HG02678 (cell line): ENCODE measurements at regions not wholly inside any gene's neighbourhood (a gene's known extent, or its start where the extent isn't known, plus 50 kb on each side); places are given as distances from the start of the nearest gene placed in this dataset.

Experiments
- ATAC-seq: cut with Tn5 transposase; IDR thresholded peaks from one replicate; pipeline ENCODE4 v1.9.1; 2021; ENCODE audit warnings: mild to moderate bottlenecking, moderate library complexity; ENCODE audit not compliant: unreplicated experiment

GRCh38 chr3:161555320-161555719 lies 58.7 kb downstream of the OTOL1 start:
- ATAC-seq, result no peak

- no peak for ATAC-seq
These were observed 59.9 kb downstream of the OTOL1 start for GRCh38 chr3:161556533-161556932.

DNA sequence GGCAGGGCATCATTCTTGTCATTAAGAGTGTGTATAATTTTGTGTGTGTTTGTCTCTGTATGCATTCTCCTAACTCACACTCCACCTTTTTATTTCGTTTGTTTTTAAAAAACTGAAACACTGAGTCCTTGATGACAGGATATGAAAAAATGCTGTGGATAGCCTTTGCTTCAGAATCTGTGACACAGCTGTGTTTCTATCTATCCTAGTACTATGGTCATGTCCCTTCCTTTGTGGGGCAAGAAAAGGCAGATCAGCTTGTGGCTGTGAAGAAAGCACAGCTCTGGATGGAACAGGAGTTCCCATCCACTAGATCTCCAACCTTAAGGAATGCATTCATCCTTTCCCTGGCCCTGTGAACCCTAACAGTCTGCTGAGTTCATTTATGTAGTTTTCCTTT lies 60.3 kb downstream of the OTOL1 start:
- no peak for ATAC-seq

DNA sequence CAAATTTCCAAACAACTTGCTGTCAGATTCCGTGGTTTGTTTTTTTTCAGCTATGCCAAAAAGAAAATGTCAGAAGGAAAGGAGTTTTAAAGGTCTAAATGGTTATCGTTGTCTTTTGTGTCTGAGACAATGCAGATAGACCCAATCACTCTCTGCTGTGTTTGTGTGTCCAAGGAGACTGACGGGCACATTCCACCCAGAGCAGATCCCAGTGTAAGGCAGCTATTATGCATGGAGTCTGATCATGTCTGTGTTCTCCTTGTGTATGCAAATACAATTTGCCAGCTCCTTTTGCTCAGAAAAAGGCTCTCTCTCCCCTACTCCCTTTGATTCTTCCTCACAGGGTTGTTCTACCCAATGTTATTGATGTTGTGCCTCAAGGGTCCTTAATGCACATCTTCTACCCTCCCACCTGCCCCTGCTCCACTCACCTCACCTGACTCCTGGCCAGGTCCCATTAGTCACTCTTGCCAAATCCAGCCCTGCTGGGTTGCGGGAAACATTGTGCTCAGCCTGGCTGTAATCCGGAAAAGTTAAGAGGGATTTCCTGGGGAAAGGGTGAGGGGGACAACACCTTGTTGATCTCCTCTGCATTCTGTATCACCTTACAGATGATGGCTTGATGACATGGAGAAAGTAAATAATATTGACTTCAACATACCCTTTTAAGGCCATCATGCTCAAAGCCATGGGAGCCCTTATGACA lies 61.0 kb downstream of the OTOL1 start:
- no peak for ATAC-seq

GRCh38 chr3:161558236-161558635 lies 61.6 kb downstream of the OTOL1 start:
- no peak for ATAC-seq

- ATAC-seq, result peak; percentile 53
These were observed 62.8 kb downstream of the OTOL1 start for GRCh38 chr3:161559177-161559998.

GRCh38 chr3:161560008-161560637 lies 63.5 kb downstream of the OTOL1 start:
- ATAC-seq, result peak; percentile 48

DNA sequence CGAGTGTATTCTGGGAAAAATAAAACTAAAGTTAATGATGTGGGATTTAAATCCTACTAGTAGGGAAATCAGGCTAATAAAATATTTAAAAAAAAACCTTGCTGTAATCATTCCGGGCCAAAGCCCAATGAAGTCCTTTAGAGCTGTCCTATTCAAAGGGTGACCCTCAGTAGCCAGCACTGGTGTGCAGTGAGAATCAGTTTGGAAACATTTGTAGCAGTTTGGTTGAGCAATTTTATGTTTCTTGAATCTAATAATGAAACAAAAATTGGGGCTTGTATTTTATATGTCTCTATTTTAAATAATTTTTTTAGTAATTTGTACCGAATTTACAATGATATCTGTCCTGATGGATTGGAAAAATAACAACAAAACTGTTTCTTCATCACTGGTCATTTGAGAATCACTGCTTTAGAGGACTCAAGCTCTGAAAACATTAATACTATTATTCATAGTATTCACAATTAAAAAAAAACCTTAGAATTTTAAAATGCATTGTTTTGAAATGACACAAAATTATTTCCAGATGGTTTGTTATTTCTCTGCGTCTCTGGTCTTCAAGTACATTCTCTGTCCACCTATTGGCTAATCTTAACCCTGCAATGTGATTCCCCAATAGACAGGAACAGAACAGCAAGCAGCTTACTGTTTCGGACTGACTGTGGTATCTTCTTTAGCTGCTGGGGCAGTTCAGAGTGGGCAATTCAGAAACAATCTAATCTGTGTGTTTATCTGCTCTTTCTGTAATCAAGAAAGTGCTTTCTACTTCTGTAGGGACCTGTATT lies 71.2 kb downstream of the OTOL1 start:
- no peak for ATAC-seq

DNA sequence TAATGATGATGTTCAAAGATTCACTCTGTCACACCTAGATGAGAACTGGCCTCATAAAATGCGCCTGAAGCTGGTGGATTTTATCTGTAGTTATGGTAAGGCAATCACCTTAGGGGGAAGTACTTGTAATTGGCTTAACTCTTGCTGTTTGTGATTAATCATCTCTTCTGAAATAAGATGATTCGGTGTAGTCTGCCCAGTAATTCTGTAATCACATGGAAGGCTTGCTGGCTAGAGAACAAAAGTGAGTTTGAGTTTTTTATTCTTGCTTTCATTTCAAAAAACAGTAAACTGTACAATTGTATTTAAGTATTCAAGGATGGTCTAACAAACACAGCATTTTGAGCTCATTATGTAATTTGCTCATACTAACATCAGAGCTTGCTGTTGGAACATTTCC lies 72.1 kb downstream of the OTOL1 start:
- no peak for ATAC-seq

GRCh38 chr3:161571951-161572350 lies 75.3 kb downstream of the OTOL1 start:
- ATAC-seq, result no peak

DNA sequence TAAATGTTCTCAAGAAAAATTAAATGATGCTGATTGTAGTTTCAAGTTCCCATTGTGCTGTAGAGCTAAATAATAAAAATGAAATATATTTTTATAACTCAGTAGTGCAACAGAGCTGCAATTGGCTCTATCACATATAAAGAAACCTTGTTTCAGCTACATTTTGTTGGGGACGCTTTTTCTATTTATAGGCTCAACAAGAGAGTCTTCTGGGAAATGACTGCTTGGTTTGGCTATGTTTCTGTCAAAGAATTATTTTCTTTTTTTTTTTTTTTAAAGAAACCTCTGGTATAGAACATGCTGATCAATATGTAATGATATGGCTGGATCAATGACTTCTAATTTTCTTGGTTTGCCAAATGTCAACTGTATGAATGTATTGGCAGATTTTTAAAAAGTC lies 76.5 kb downstream of the OTOL1 start:
- ATAC-seq, result no peak

DNA sequence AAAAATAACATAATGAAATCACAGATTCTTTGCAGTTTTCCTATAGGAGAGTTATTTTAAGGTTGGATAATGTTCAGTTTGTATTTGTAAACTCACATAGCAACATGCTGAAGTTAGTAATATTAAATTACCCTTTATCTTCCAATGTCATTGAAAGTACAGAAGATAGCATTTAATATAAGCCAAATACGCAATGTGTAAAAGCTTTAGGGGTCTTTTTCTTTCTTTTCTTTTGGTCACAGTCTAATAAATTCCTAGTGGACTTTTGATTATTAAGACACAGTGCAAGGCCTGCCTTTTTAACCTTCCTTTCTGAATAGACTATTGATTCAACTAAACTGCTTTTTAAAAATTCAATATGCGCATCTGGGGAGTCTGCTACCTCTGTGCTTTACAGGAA lies 79.3 kb downstream of the OTOL1 start:
- ATAC-seq, result no peak

GRCh38 chr3:161576311-161576710 lies 79.7 kb downstream of the OTOL1 start:
- no peak for ATAC-seq

DNA sequence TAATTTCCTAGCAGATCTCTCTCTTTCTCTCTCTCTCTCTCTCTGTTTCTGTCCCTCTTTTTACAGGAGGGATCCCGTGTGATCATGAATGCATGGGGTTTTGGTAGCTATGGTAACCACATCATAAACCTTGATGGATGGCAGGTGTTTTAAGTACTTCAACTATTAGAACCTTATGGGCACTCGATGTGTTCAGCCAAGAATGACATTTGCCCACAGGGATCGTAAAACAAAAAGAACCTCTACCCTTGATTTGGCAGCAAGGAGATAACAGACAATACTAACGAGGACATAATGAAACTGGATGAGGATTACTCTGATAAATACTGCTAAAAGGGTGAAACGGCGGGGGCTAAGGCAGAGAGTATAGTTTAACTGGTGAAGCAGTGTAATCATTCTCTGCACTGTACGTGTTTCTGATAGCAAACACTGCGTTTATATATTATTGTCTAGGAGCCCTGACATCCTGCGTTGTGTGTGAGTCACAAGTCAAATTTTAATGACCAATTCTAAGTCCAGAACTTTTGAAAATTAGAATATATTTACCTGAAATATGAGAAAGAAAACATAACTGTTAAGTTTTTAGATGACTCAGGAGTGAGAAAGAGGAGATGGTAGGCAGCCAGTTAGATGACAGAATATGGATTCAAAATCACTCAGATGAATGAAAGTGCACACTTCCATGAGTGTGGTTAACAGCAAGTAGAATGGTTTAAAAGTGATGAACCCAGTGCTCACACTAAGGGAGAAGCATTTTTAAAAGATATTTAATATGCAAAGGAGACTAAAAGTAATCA lies 80.3 kb downstream of the OTOL1 start:
- no peak for ATAC-seq

GRCh38 chr3:161577662-161578061 lies 81.1 kb downstream of the OTOL1 start:
- no peak for ATAC-seq

DNA sequence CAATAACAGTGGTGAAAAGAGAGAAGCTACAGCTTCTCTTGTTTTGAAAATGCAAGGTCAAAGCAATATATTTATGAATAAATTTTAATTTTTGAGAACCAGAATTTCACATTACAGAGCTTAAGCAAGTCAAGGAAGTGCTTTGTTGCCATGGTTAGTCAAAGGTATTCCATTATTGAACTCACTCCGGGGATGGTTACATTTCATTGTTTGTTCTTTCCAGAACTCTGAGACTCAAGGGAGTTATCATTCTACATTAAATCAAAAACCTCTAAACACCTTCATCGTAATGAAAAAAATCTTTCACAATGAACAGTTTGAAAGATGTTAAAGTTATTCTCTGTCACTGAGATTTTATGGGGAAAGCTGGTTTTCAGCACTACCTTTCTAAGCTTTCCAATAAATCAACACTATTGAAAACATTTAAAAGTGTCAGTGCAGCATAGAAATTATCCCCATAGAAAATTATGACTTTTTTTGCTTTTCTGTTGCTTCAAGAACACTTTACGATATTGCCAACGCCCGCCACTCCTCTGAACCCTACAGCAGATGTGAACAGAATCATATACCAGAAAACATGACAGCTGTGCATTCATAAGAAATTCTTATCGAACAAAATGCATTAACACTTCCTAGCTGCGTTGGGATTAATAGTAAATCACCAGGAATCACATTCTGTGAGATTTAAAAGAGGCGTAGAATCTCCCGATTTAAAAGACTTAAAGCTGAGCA lies 83.0 kb downstream of the OTOL1 start:
- ATAC-seq, result no peak

- ATAC-seq, result no peak
These were observed 89.3 kb downstream of the OTOL1 start for GRCh38 chr3:161585922-161586321.

DNA sequence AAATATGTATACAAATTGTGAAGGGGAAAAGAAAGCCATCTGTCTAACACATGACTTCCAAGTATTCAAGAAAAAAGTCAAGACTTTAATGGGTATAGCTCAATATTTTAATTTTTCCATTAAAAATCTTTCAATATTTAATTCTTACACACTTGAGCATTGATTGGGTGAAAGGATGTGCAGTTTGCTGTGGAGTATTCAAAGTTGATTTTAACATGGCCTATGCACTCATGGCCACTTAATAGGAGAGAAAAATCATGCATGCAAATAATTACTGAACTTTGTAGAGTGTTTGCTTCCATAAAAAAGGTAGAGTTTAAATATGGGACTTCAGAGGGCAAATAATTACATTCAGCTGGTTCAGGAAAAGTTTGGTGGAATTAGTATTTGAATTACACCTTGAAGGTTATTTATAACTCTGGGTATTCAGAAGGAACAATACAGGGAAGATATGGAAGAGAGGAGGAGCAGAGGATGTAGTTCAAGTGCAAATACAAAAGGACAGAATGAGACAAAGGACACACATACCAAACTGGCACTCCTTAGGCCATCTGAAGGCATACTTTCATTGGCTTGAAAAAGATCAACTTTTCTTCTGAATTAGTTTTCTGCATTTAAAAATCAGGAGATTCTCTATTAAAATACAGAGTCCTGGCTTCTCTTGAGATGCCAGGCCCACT lies 90.1 kb downstream of the OTOL1 start:
- no peak for ATAC-seq

- ATAC-seq, result no peak
These were observed 102.0 kb downstream of the OTOL1 start for GRCh38 chr3:161598639-161599038.
